ENCODE measurements at regions not wholly inside any gene's neighbourhood (a gene's known extent, or its start where the extent isn't known, plus 50 kb on each side); places are given as distances from the start of the nearest gene placed in this dataset.

- TF ChIP-seq PKNOX1 (IDR thresholded peaks at IDR 0.05) (no peak), BCL3 (IDR thresholded peaks at IDR 0.05; ENCODE audit: borderline replicate concordance, insufficient read depth, low read depth, low read length, poor library complexity, severe bottlenecking) (no peak), NFYB (IDR thresholded peaks at IDR 0.05; ENCODE audit: insufficient read depth, low read depth, low read length) (no peak), SIN3A (IDR thresholded peaks at IDR 0.05; ENCODE audit: low read depth, low read length) (no peak), MLLT1 (IDR thresholded peaks at IDR 0.05) (no peak), JUNB (IDR thresholded peaks at IDR 0.05) (no peak), REST (IDR thresholded peaks at IDR 0.05; ENCODE audit: low read depth, low read length) (no peak), RUNX3 (IDR thresholded peaks at IDR 0.05; ENCODE audit: low read length) (no peak), PML (IDR thresholded peaks at IDR 0.05; ENCODE audit: low read length) (no peak), ATF3 (IDR thresholded peaks at IDR 0.05; ENCODE audit: borderline replicate concordance, extremely low read depth, low read depth, low read length) (no peak)
These were observed 71.5 kb upstream of the HDAC4 start (continued) for GRCh38 chr2:239472235-239472775.

All from GM12878 (cell line).